WTC11 (cell line): ENCODE measurements at regions not wholly inside any gene's neighbourhood (a gene's known extent, or its start where the extent isn't known, plus 50 kb on each side); places are given as distances from the start of the nearest gene placed in this dataset.

Experiments
- ATAC-seq: fragments of 200-7000 bp; cut with Tn5 transposase; 2 replicates; pipeline ENCODE4 v1.10.0; 2021; ENCODE audit warnings: mild to moderate bottlenecking, moderate library complexity
- CTCF ChIA-PET: fragments of 300-600 bp; sonication (Branson Sonifier 250); formaldehyde crosslinking; loops from one replicate; lab custom pipeline; 2021; ENCODE audit warnings: antibody characterized with exemption; lab: Charles Lee
- POLR2A ChIA-PET: fragments of 350-600 bp; sonication (Branson Sonifier 250); formaldehyde crosslinking; loops from one replicate; lab custom pipeline; 2021; ENCODE audit warnings: antibody characterized with exemption; lab: Charles Lee
- DNase-seq: peaks from one replicate; pipeline ENCODE4 v3.0.0; 2021; ENCODE audit warnings: low spot score
- H3K27ac Mint-ChIP-seq: 2 replicates; pipeline ENCODE4 v1.8.0; 2021; ENCODE audit warnings: mixed read lengths
- H3K27me3 Mint-ChIP-seq: 2 replicates; pipeline ENCODE4 v1.8.0; 2021; ENCODE audit warnings: low read depth, mild to moderate bottlenecking, moderate library complexity, mixed read lengths
- H3K36me3 Mint-ChIP-seq: 2 replicates; pipeline ENCODE4 v1.8.0; 2021; ENCODE audit warnings: mixed read lengths
- H3K4me1 Mint-ChIP-seq: 2 replicates; pipeline ENCODE4 v1.8.0; 2022; ENCODE audit warnings: mixed read lengths
- H3K4me3 Mint-ChIP-seq: 2 replicates; pipeline ENCODE4 v1.8.0; 2021; ENCODE audit warnings: mild to moderate bottlenecking, moderate library complexity, mixed read lengths
- H3K9me3 Mint-ChIP-seq: 2 replicates; pipeline ENCODE4 v1.8.0; 2021; ENCODE audit warnings: mixed read lengths
- JUN ChIP-seq: sonication (generic); formaldehyde crosslinking; IDR thresholded peaks from 2 replicates; pipeline ENCODE4 v1.8.0; 2023; ENCODE audit warnings: mild to moderate bottlenecking, missing genetic modification reagents
- MYBL2 ChIP-seq: sonication (generic); formaldehyde crosslinking; IDR thresholded peaks from 2 replicates; pipeline ENCODE4 v1.8.1; 2023; ENCODE audit warnings: mild to moderate bottlenecking, moderate library complexity, missing genetic modification reagents
- OVOL2 ChIP-seq: fragments of 250-450 bp; sonication (Bioruptor Pico); IDR thresholded peaks from 2 replicates; pipeline ENCODE4 v1.9.0; 2021; ENCODE audit warnings: mild to moderate bottlenecking, borderline replicate concordance
- PREB ChIP-seq: sonication (generic); formaldehyde crosslinking; IDR thresholded peaks from 2 replicates; pipeline ENCODE4 v1.8.1; 2022; ENCODE audit warnings: mild to moderate bottlenecking, missing genetic modification reagents, moderate library complexity, borderline replicate concordance
- TP53 ChIP-seq: sonication (generic); formaldehyde crosslinking; IDR thresholded peaks from 2 replicates; pipeline ENCODE4 v1.8.1; 2023; ENCODE audit warnings: mild to moderate bottlenecking, missing genetic modification reagents
- USF2 ChIP-seq: sonication (generic); formaldehyde crosslinking; IDR thresholded peaks from 2 replicates; pipeline ENCODE4 v1.8.1; 2023; ENCODE audit warnings: mild to moderate bottlenecking, missing genetic modification reagents, moderate library complexity
- ZNF281 ChIP-seq: sonication (generic); formaldehyde crosslinking; IDR thresholded peaks from 2 replicates; pipeline ENCODE4 v1.8.0; 2023; ENCODE audit warnings: mild to moderate bottlenecking, missing genetic modification reagents
- ZNF396 ChIP-seq: fragments of 250-450 bp; sonication (Bioruptor Pico); IDR thresholded peaks from 2 replicates; pipeline ENCODE4 v1.8.0; 2021; ENCODE audit warnings: mild to moderate bottlenecking, moderate library complexity, borderline replicate concordance
- ZNF532 ChIP-seq: fragments of 250-450 bp; sonication (Bioruptor Pico); IDR thresholded peaks from 2 replicates; pipeline ENCODE4 v1.9.0; 2021; ENCODE audit warnings: mild to moderate bottlenecking, borderline replicate concordance
- TF ChIP-seq, protein P1 (sequence below): fragments of 200-600 bp; IDR thresholded peaks from 2 replicates; pipeline ENCODE4 v1.8.0; 2022; ENCODE audit warnings: antibody characterized with exemption
- TF ChIP-seq, protein P2 (sequence below): sonication (generic); formaldehyde crosslinking; IDR thresholded peaks from 2 replicates; pipeline ENCODE4 v1.8.1; 2023; ENCODE audit warnings: mild to moderate bottlenecking, missing genetic modification reagents
- TF ChIP-seq, protein P3 (sequence below): sonication (generic); formaldehyde crosslinking; conservative IDR thresholded peaks from 2 replicates; pipeline ENCODE4 v1.8.1; 2022; ENCODE audit warnings: mild to moderate bottlenecking, missing genetic modification reagents
- TF ChIP-seq, protein P4 (sequence below): sonication (generic); formaldehyde crosslinking; IDR thresholded peaks from 2 replicates; pipeline ENCODE4 v1.8.0; 2022; ENCODE audit warnings: mild to moderate bottlenecking, missing genetic modification reagents
- TF ChIP-seq, protein P5 (sequence below): sonication (generic); formaldehyde crosslinking; IDR thresholded peaks from 2 replicates; pipeline ENCODE4 v1.8.1; 2022; ENCODE audit warnings: low read depth, mild to moderate bottlenecking, moderate library complexity, missing genetic modification reagents, borderline replicate concordance
- TF ChIP-seq, protein P6 (sequence below): sonication (generic); formaldehyde crosslinking; IDR thresholded peaks from 2 replicates; pipeline ENCODE4 v1.8.1; 2023; ENCODE audit warnings: mild to moderate bottlenecking, missing genetic modification reagents, borderline replicate concordance

- TF ChIP-seq ZNF281 (CRISPR knock-in tag) (no peak), ZNF396 (CRISPR knock-in tag) (no peak), USF2 (CRISPR knock-in tag) (no peak)
- TF ChIP-seq, protein P1, sequence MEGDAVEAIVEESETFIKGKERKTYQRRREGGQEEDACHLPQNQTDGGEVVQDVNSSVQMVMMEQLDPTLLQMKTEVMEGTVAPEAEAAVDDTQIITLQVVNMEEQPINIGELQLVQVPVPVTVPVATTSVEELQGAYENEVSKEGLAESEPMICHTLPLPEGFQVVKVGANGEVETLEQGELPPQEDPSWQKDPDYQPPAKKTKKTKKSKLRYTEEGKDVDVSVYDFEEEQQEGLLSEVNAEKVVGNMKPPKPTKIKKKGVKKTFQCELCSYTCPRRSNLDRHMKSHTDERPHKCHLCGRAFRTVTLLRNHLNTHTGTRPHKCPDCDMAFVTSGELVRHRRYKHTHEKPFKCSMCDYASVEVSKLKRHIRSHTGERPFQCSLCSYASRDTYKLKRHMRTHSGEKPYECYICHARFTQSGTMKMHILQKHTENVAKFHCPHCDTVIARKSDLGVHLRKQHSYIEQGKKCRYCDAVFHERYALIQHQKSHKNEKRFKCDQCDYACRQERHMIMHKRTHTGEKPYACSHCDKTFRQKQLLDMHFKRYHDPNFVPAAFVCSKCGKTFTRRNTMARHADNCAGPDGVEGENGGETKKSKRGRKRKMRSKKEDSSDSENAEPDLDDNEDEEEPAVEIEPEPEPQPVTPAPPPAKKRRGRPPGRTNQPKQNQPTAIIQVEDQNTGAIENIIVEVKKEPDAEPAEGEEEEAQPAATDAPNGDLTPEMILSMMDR: no peak
- TF ChIP-seq, all 79 proteins: peak for 0
These were observed 65.8 kb upstream of the F3 start (continued) for GRCh38 chr1:94607398-94607797.

- no peak overlapping the region for H3K27ac Mint-ChIP-seq
- DNase-seq (no peak), ATAC-seq (0 out of 2 replicates have a peak, but pooled peaks have one; percentile 24)
- H3K4me3 Mint-ChIP-seq: no peak overlapping the region
- peaks cover 3% of the 10 kb centered on the region; the same call in 1 of the 2 replicates for H3K27me3 Mint-ChIP-seq
- peaks cover 24% of the 10 kb centered on the region for H3K4me1 Mint-ChIP-seq
- POLR2A ChIA-PET: no interaction called here
- CTCF ChIA-PET: interaction anchor here (1.2 to 1.4 kb wide), 2 partner anchors 10 to 87 kb away, joined by 3 read pairs; no protein-coding TSS in a partner anchor
- peaks cover 8% of the 10 kb centered on the region for H3K9me3 Mint-ChIP-seq
- no peaks in the 10 kb centered on the region for H3K36me3 Mint-ChIP-seq
- no peak for TF ChIP-seq JUN (CRISPR knock-in tag)
- TF ChIP-seq OVOL2: no peak
- no peak for TF ChIP-seq TP53 (CRISPR knock-in tag)
- TF ChIP-seq, protein P2, sequence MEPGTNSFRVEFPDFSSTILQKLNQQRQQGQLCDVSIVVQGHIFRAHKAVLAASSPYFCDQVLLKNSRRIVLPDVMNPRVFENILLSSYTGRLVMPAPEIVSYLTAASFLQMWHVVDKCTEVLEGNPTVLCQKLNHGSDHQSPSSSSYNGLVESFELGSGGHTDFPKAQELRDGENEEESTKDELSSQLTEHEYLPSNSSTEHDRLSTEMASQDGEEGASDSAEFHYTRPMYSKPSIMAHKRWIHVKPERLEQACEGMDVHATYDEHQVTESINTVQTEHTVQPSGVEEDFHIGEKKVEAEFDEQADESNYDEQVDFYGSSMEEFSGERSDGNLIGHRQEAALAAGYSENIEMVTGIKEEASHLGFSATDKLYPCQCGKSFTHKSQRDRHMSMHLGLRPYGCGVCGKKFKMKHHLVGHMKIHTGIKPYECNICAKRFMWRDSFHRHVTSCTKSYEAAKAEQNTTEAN (CRISPR knock-in tag): no peak
- TF ChIP-seq, protein P3, sequence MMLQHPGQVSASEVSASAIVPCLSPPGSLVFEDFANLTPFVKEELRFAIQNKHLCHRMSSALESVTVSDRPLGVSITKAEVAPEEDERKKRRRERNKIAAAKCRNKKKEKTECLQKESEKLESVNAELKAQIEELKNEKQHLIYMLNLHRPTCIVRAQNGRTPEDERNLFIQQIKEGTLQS (CRISPR knock-in tag): no peak
- no peak for TF ChIP-seq ZNF532 (CRISPR knock-in tag)
- TF ChIP-seq MYBL2: no peak
- TF ChIP-seq, protein P4, sequence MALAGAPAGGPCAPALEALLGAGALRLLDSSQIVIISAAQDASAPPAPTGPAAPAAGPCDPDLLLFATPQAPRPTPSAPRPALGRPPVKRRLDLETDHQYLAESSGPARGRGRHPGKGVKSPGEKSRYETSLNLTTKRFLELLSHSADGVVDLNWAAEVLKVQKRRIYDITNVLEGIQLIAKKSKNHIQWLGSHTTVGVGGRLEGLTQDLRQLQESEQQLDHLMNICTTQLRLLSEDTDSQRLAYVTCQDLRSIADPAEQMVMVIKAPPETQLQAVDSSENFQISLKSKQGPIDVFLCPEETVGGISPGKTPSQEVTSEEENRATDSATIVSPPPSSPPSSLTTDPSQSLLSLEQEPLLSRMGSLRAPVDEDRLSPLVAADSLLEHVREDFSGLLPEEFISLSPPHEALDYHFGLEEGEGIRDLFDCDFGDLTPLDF (CRISPR knock-in tag): no peak
- TF ChIP-seq PREB: no peak
- TF ChIP-seq, protein P5, sequence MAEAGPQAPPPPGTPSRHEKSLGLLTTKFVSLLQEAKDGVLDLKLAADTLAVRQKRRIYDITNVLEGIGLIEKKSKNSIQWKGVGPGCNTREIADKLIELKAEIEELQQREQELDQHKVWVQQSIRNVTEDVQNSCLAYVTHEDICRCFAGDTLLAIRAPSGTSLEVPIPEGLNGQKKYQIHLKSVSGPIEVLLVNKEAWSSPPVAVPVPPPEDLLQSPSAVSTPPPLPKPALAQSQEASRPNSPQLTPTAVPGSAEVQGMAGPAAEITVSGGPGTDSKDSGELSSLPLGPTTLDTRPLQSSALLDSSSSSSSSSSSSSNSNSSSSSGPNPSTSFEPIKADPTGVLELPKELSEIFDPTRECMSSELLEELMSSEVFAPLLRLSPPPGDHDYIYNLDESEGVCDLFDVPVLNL (CRISPR knock-in tag): no peak
- TF ChIP-seq, protein P6, sequence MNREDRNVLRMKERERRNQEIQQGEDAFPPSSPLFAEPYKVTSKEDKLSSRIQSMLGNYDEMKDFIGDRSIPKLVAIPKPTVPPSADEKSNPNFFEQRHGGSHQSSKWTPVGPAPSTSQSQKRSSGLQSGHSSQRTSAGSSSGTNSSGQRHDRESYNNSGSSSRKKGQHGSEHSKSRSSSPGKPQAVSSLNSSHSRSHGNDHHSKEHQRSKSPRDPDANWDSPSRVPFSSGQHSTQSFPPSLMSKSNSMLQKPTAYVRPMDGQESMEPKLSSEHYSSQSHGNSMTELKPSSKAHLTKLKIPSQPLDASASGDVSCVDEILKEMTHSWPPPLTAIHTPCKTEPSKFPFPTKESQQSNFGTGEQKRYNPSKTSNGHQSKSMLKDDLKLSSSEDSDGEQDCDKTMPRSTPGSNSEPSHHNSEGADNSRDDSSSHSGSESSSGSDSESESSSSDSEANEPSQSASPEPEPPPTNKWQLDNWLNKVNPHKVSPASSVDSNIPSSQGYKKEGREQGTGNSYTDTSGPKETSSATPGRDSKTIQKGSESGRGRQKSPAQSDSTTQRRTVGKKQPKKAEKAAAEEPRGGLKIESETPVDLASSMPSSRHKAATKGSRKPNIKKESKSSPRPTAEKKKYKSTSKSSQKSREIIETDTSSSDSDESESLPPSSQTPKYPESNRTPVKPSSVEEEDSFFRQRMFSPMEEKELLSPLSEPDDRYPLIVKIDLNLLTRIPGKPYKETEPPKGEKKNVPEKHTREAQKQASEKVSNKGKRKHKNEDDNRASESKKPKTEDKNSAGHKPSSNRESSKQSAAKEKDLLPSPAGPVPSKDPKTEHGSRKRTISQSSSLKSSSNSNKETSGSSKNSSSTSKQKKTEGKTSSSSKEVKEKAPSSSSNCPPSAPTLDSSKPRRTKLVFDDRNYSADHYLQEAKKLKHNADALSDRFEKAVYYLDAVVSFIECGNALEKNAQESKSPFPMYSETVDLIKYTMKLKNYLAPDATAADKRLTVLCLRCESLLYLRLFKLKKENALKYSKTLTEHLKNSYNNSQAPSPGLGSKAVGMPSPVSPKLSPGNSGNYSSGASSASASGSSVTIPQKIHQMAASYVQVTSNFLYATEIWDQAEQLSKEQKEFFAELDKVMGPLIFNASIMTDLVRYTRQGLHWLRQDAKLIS: no peak
These were observed 64.9 kb upstream of the F3 start for GRCh38 chr1:94606471-94606870.
